OCI-LY1 (cell line): ENCODE measurements at regions not wholly inside any gene's neighbourhood (a gene's known extent, or its start where the extent isn't known, plus 50 kb on each side); places are given as distances from the start of the nearest gene placed in this dataset.

Experiments
- H2AFZ ChIP-seq: fragments of 200-600 bp; sonication (generic), shearing (Covaris generic); 2 replicates; pipeline ENCODE4 v1.6.0; 2014; ENCODE audit warnings: antibody characterized with exemption, mild to moderate bottlenecking, low read length
- H3F3A ChIP-seq: fragments of 200-600 bp; sonication (generic), shearing (Covaris generic); 2 replicates; pipeline ENCODE4 v1.6.0; 2014; ENCODE audit warnings: mild to moderate bottlenecking, antibody characterized with exemption, low read length, moderate library complexity; ENCODE audit not compliant: insufficient read depth
- H3K27ac ChIP-seq: fragments of 200-600 bp; sonication (generic); 2 replicates; pipeline ENCODE4 v1.5.1; 2014; ENCODE audit warnings: low read length, mixed run types, mild to moderate bottlenecking, low read depth; ENCODE audit not compliant: poor library complexity, severe bottlenecking
- H3K27me3 ChIP-seq: fragments of 200-600 bp; sonication (generic); 2 replicates; pipeline ENCODE4 v1.6.0; 2014; ENCODE audit warnings: antibody characterized with exemption, mild to moderate bottlenecking, low read length, moderate library complexity; ENCODE audit not compliant: insufficient read depth
- H3K36me3 ChIP-seq: fragments of 200-600 bp; sonication (generic); 2 replicates; pipeline ENCODE4 v1.6.1; 2014; ENCODE audit warnings: mild to moderate bottlenecking, antibody characterized with exemption, low read length, moderate library complexity, mixed read lengths; ENCODE audit not compliant: insufficient read depth
- H3K4me1 ChIP-seq: fragments of 200-600 bp; sonication (generic); 2 replicates; pipeline ENCODE4 v1.5.1; 2014; ENCODE audit warnings: mild to moderate bottlenecking, low read length, moderate library complexity; ENCODE audit not compliant: insufficient read depth, severe bottlenecking
- H3K4me2 ChIP-seq: fragments of 200-600 bp; sonication (generic), shearing (Covaris generic); 2 replicates; pipeline ENCODE4 v1.6.1; 2014; ENCODE audit warnings: low read length
- H3K4me3 ChIP-seq: fragments of 200-600 bp; sonication (generic); 2 replicates; pipeline ENCODE4 v1.5.1; 2014; ENCODE audit warnings: low read length, low read depth, mild to moderate bottlenecking, mixed read lengths; ENCODE audit not compliant: poor library complexity, severe bottlenecking
- H3K79me2 ChIP-seq: fragments of 200-600 bp; shearing (Covaris generic); 2 replicates; pipeline ENCODE4 v1.6.1; 2016; ENCODE audit warnings: mixed run types, low read length, mixed read lengths; ENCODE audit not compliant: insufficient read depth
- H3K9ac ChIP-seq: fragments of 200-600 bp; sonication (generic), shearing (Covaris generic); 2 replicates; pipeline ENCODE4 v1.6.1; 2014; ENCODE audit warnings: mild to moderate bottlenecking, low read length, mixed read lengths
- H3K9me2 ChIP-seq: fragments of 200-600 bp; sonication (generic), shearing (Covaris generic); 2 replicates; pipeline ENCODE4 v1.6.1; 2014; ENCODE audit warnings: low read depth, mild to moderate bottlenecking, low read length, mixed read lengths
- H3K9me3 ChIP-seq: fragments of 200-600 bp; shearing (Covaris generic); 2 replicates; pipeline ENCODE4 v1.6.1; 2014; ENCODE audit warnings: low read length, mixed read lengths
- H4K20me1 ChIP-seq: fragments of 200-600 bp; sonication (generic), shearing (Covaris generic); 2 replicates; pipeline ENCODE4 v1.6.0; 2016; ENCODE audit warnings: mild to moderate bottlenecking, low read length; ENCODE audit not compliant: insufficient read depth
- CTCF ChIP-seq: fragments of 200-600 bp; sonication (generic), shearing (Covaris generic); IDR thresholded peaks from 2 replicates; pipeline ENCODE4 v1.5.1; 2017; ENCODE audit warnings: mild to moderate bottlenecking, antibody characterized with exemption, low read length, moderate library complexity, mixed read lengths
- EZH2 ChIP-seq: fragments of 200-600 bp; sonication (generic), shearing (Covaris generic); IDR thresholded peaks from 2 replicates; pipeline ENCODE4 v1.8.0; 2017; ENCODE audit warnings: borderline replicate concordance, mixed run types, mild to moderate bottlenecking, antibody characterized with exemption, low read length, moderate library complexity, mixed read lengths

DNA sequence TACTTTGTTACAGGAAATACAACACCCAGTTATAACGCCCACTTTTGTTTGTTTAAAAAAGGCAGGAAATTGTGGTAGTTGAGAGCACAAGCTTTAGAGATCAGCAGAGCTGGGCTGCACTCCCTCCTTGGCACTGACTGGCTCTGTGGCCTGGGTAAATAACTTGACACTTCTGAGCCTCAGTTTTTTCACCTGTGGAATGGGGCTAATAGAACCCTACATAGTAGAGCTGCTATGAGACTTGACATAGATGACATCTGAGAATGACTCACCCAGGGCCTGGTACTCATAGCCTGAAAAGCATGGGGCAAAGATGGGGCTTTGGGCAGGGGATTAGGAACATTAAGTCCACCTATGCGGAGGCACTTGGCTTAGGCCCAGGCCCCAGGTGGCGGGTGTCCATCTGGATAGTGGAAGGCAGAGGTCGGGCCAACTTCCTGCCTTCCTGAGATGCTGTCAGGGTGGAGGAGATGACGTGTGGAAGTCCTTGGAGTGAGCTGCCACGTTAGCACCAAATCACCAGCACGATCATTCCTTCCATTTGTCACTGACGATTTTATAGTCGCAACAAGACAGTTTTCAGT, 159.1 kb downstream of the KATNAL1 start:
- Histone ChIP-seq H3K9me2 (no peaks in the 10 kb centered on the region), H3K27ac (no peak overlapping the region), H3K4me2 (no peak overlapping the region), H4K20me1 (no peaks in the 10 kb centered on the region), H2AFZ (no peak overlapping the region), H3K27me3 (peaks cover 19% of the 10 kb centered on the region; the same call in 1 of the 2 replicates), H3K36me3 (peaks cover 3% of the 10 kb centered on the region; the same call in 1 of the 2 replicates), H3K79me2 (no peaks in the 10 kb centered on the region), H3K4me3 (no peak overlapping the region), H3F3A (no peaks in the 10 kb centered on the region), H3K4me1 (no peaks in the 10 kb centered on the region), H3K9ac (no peak overlapping the region), H3K9me3 (0 out of 2 replicates have a peak, but pooled peaks cover 3% of the 10 kb centered on the region)
- no peak for TF ChIP-seq CTCF
- no peak for TF ChIP-seq EZH2

DNA sequence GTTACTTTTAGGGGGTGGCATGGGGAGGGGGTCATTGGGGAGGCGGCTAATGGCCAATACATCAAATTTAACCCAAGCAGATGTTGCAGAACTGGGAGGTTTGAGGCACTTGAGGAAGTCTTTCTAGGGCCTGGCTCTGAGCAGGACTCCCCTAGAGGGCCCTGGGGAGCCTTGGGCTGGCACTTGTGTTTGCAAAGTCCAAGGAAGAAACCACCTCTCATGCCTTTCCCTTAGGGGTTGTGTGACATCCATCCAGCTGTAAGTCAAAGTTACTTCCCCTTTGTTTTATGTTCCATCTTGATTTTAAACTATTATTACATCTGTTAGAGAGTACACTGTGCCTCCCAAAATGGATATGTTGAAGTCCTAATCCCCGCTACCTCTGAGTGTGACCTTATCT, 159.9 kb downstream of the KATNAL1 start:
- Histone ChIP-seq H3K36me3 (peaks cover 3% of the 10 kb centered on the region; the same call in 1 of the 2 replicates), H3K4me3 (no peak overlapping the region), H3K4me2 (no peak overlapping the region)

DNA sequence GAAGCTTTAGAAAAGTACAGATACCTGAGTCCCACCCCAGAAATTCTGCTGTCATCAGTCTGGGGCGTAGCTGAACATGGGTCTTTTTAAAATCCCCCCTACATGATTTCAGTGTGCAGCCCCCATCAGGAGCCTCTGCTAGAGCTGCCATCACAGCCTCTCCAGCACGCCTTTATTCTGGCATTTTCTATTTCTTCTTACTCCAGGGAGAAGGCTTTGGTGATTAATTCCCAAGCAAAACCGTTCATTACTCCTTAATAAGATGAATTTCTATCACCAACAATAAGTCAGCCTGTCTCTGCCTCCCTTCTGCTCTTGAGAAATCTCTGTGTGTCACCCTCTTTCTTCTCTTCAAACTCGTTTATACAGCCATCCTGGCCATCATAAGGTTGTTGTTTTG, 160.3 kb downstream of the KATNAL1 start:
- Histone ChIP-seq H4K20me1 (no peaks in the 10 kb centered on the region), H3K4me3 (no peak overlapping the region), H3K36me3 (peaks cover 3% of the 10 kb centered on the region; the same call in 1 of the 2 replicates), H3K79me2 (no peaks in the 10 kb centered on the region), H3K4me2 (no peak overlapping the region), H3K9me3 (0 out of 2 replicates have a peak, but pooled peaks cover 3% of the 10 kb centered on the region), H3K9ac (no peak overlapping the region), H3K4me1 (no peaks in the 10 kb centered on the region), H3F3A (no peaks in the 10 kb centered on the region), H3K27me3 (peaks cover 24% of the 10 kb centered on the region; the same call in 1 of the 2 replicates), H2AFZ (no peak overlapping the region), H3K27ac (no peak overlapping the region), H3K9me2 (no peaks in the 10 kb centered on the region)
- TF ChIP-seq CTCF (no peak), EZH2 (no peak)

More for the DNA sequence above, 159.9 kb downstream of the KATNAL1 start:
- TF ChIP-seq CTCF (no peak), EZH2 (no peak)
- Histone ChIP-seq H3K4me1 (no peaks in the 10 kb centered on the region), H3F3A (no peaks in the 10 kb centered on the region), H4K20me1 (no peaks in the 10 kb centered on the region), H3K27me3 (peaks cover 24% of the 10 kb centered on the region; the same call in 1 of the 2 replicates), H3K79me2 (no peaks in the 10 kb centered on the region), H2AFZ (no peak overlapping the region), H3K9me2 (no peaks in the 10 kb centered on the region), H3K9ac (no peak overlapping the region), H3K27ac (no peak overlapping the region), H3K9me3 (0 out of 2 replicates have a peak, but pooled peaks cover 3% of the 10 kb centered on the region)
